Osteoblast (primary cell): ENCODE measurements at regions not wholly inside any gene's neighbourhood (a gene's known extent, or its start where the extent isn't known, plus 50 kb on each side); places are given as distances from the start of the nearest gene placed in this dataset.

ENCODE experiments used
- DNase-seq: peaks from one replicate; pipeline ENCODE4 v3.0.0; 2011; ENCODE audit warnings: low spot score, mixed read lengths; ENCODE audit not compliant: insufficient read length; ENCODE audit errors: missing footprints
- H2AFZ ChIP-seq: 2 replicates; pipeline ENCODE4 v1.6.0; 2011; ENCODE audit warnings: mild to moderate bottlenecking, low read length
- H3K27ac ChIP-seq: 2 replicates; pipeline ENCODE4 v1.5.1; 2011; ENCODE audit warnings: mild to moderate bottlenecking, low read depth, low read length, moderate library complexity
- H3K27me3 ChIP-seq: 2 replicates; pipeline ENCODE4 v1.6.0; 2012; ENCODE audit warnings: mild to moderate bottlenecking, control low read depth, inconsistent platforms, low read length, moderate library complexity; ENCODE audit not compliant: insufficient read depth
- H3K36me3 ChIP-seq: 2 replicates; pipeline ENCODE4 v1.5.1; 2011; ENCODE audit warnings: mild to moderate bottlenecking, low read length, control low read depth, moderate library complexity; ENCODE audit not compliant: insufficient read depth
- H3K4me1 ChIP-seq: 2 replicates; pipeline ENCODE4 v1.5.1; 2011; ENCODE audit warnings: mild to moderate bottlenecking, low read length, control low read depth, moderate library complexity; ENCODE audit not compliant: insufficient read depth
- H3K4me2 ChIP-seq: 2 replicates; pipeline ENCODE4 v1.6.0; 2011; ENCODE audit warnings: mild to moderate bottlenecking, low read length; ENCODE audit not compliant: insufficient read depth
- H3K4me3 ChIP-seq: fragments of 200-600 bp; sonication (generic); 3 replicates; pipeline ENCODE4 v1.5.1; 2012; ENCODE audit warnings: mild to moderate bottlenecking, low read length, inconsistent platforms; ENCODE audit not compliant: insufficient read depth
- H3K79me2 ChIP-seq: 2 replicates; pipeline ENCODE4 v1.6.0; 2012; ENCODE audit warnings: mild to moderate bottlenecking, low read length, control low read depth, inconsistent platforms; ENCODE audit not compliant: insufficient read depth
- H3K9me3 ChIP-seq: 2 replicates; pipeline ENCODE4 v1.5.1; 2011; ENCODE audit warnings: low read depth, low read length, control low read depth
- H4K20me1 ChIP-seq: 2 replicates; pipeline ENCODE4 v1.6.0; 2012; ENCODE audit warnings: mild to moderate bottlenecking, low read length, control low read depth; ENCODE audit not compliant: insufficient read depth
- CTCF ChIP-seq: IDR thresholded peaks from 2 replicates; pipeline ENCODE4 v1.5.1; 2011; ENCODE audit warnings: mild to moderate bottlenecking, low read depth, low read length, moderate library complexity; ENCODE audit errors: extremely low read depth

GRCh38 chr13:24605923-24606372 lies 74.3 kb upstream of the ATP12A start:
- no peaks in the 10 kb centered on the region for H4K20me1 ChIP-seq
- peak; percentile 44 for TF ChIP-seq CTCF
- no peaks in the 10 kb centered on the region for H3K79me2 ChIP-seq
- no peaks in the 10 kb centered on the region for H3K27me3 ChIP-seq
- no peaks in the 10 kb centered on the region for H3K4me1 ChIP-seq
- DNase-seq = no peak
- no peak overlapping the region for H3K27ac ChIP-seq
- H3K4me2 ChIP-seq = no peak overlapping the region
- H3K36me3 ChIP-seq = no peaks in the 10 kb centered on the region
- H3K4me3 ChIP-seq = no peak overlapping the region
- H3K9me3 ChIP-seq = no peaks in the 10 kb centered on the region
- H2AFZ ChIP-seq = peak overlapping the region; percentile 83

GRCh38 chr13:24606486-24607170 lies 73.6 kb upstream of the ATP12A start:
- H3K4me2 ChIP-seq = no peak overlapping the region
- TF ChIP-seq CTCF = no peak
- no peaks in the 10 kb centered on the region for H3K36me3 ChIP-seq
- H2AFZ ChIP-seq = peak overlapping the region; percentile 83
- H3K27ac ChIP-seq = no peak overlapping the region
- no peaks in the 10 kb centered on the region for H4K20me1 ChIP-seq
- H3K27me3 ChIP-seq = no peaks in the 10 kb centered on the region
- no peaks in the 10 kb centered on the region for H3K4me1 ChIP-seq
- DNase-seq = no peak
- no peaks in the 10 kb centered on the region for H3K79me2 ChIP-seq
- H3K9me3 ChIP-seq = no peaks in the 10 kb centered on the region
- no peak overlapping the region for H3K4me3 ChIP-seq

- no peak for DNase-seq
- H3K79me2 ChIP-seq = no peaks in the 10 kb centered on the region
- H3K36me3 ChIP-seq = no peaks in the 10 kb centered on the region
- H3K9me3 ChIP-seq = no peaks in the 10 kb centered on the region
- H3K27ac ChIP-seq = no peak overlapping the region
- no peaks in the 10 kb centered on the region for H3K4me1 ChIP-seq
- TF ChIP-seq CTCF = no peak
- no peaks in the 10 kb centered on the region for H4K20me1 ChIP-seq
- H2AFZ ChIP-seq = no peak overlapping the region
- no peaks in the 10 kb centered on the region for H3K27me3 ChIP-seq
- no peak overlapping the region for H3K4me3 ChIP-seq
- H3K4me2 ChIP-seq = no peak overlapping the region
Observed at GRCh38 chr13:24610956-24611355, 69.3 kb upstream of the ATP12A start.

- no peaks in the 10 kb centered on the region for H3K9me3 ChIP-seq
- H4K20me1 ChIP-seq = no peaks in the 10 kb centered on the region
- TF ChIP-seq CTCF = no peak
- H3K4me3 ChIP-seq = no peak overlapping the region
- no peaks in the 10 kb centered on the region for H3K36me3 ChIP-seq
- H3K27me3 ChIP-seq = no peaks in the 10 kb centered on the region
- no peak for DNase-seq
- H2AFZ ChIP-seq = no peak overlapping the region
- H3K79me2 ChIP-seq = no peaks in the 10 kb centered on the region
- no peak overlapping the region for H3K27ac ChIP-seq
- no peaks in the 10 kb centered on the region for H3K4me1 ChIP-seq
- no peak overlapping the region for H3K4me2 ChIP-seq
Observed at GRCh38 chr13:24612726-24613125, 67.5 kb upstream of the ATP12A start.
